IMR-90 (cell line): ENCODE measurements at regions not wholly inside any gene's neighbourhood (a gene's known extent, or its start where the extent isn't known, plus 50 kb on each side); places are given as distances from the start of the nearest gene placed in this dataset.

Source experiments
- ATAC-seq: fragments of 200-7000 bp; cut with Tn5 transposase; 2 replicates; pipeline ENCODE4 v1.9.1; 2020; ENCODE audit warnings: low read depth, mild to moderate bottlenecking, moderate library complexity
- BruUV-seq: library from RNA; stranded (reverse); fragments of 400-500 nt; replicated peaks from 2 replicates; lab custom pipeline; 2021; lab: Mats Ljungman, UMichigan
- CTCF ChIA-PET: fragments of 300-600 bp; formaldehyde crosslinking; extraction: SDS; loops from one replicate; lab custom pipeline; 2021; ENCODE audit warnings: antibody characterized with exemption; lab: Yijun Ruan, JAX
- POLR2A ChIA-PET: fragments of 300-600 bp; sonication (Branson Sonifier 250); formaldehyde crosslinking; loops from one replicate; lab custom pipeline; 2022; ENCODE audit warnings: antibody characterized with exemption; ENCODE audit not compliant: unreplicated experiment; lab: Charles Lee
- DNase-seq: peaks from one replicate; pipeline ENCODE4 v3.0.0; 2013
- H2AFZ ChIP-seq: replicated peaks from 2 replicates; pipeline ENCODE3; 2013; ENCODE audit warnings: low read length, mild to moderate bottlenecking; ENCODE audit not compliant: poor library complexity
- H2AK5ac ChIP-seq: 2 replicates; pipeline ENCODE4 v1.6.1; 2013; ENCODE audit warnings: low read depth, low read length, inconsistent platforms
- H2AK9ac ChIP-seq: replicated peaks from 2 replicates; pipeline ENCODE3; 2013; ENCODE audit warnings: mild to moderate bottlenecking, low read depth, low read length, moderate library complexity; ENCODE audit not compliant: poor library complexity
- H2BK120ac ChIP-seq: 2 replicates; pipeline ENCODE4 v1.6.1; 2013; ENCODE audit warnings: low read depth, low read length, inconsistent platforms
- H2BK15ac ChIP-seq: 3 replicates; pipeline ENCODE4 v1.6.1; 2013; ENCODE audit warnings: low read depth, low read length, inconsistent platforms
- H2BK20ac ChIP-seq: 2 replicates; pipeline ENCODE4 v1.6.1; 2013; ENCODE audit warnings: low read depth, mild to moderate bottlenecking, inconsistent platforms, low read length, moderate library complexity
- H2BK5ac ChIP-seq: 2 replicates; pipeline ENCODE4 v1.6.1; 2013; ENCODE audit warnings: mild to moderate bottlenecking, low read depth, low read length, inconsistent platforms; ENCODE audit not compliant: poor library complexity, severe bottlenecking
- H3K14ac ChIP-seq: replicated peaks from 2 replicates; pipeline ENCODE4 v1.6.1; 2013; ENCODE audit warnings: low read depth, low read length, inconsistent platforms
- H3K18ac ChIP-seq: 2 replicates; pipeline ENCODE4 v1.6.1; 2013; ENCODE audit warnings: low read depth, low read length, control low read depth
- H3K23ac ChIP-seq: 2 replicates; pipeline ENCODE4 v1.6.1; 2013; ENCODE audit warnings: low read depth, low read length, inconsistent platforms
- H3K27ac ChIP-seq: 2 replicates; pipeline ENCODE4 v1.5.1; 2013; ENCODE audit warnings: mild to moderate bottlenecking, control low read depth, low read length; ENCODE audit not compliant: insufficient read depth
- H3K27me3 ChIP-seq: 2 replicates; pipeline ENCODE4 v1.6.1; 2013; ENCODE audit warnings: low read length; ENCODE audit not compliant: control insufficient read depth, insufficient read depth
- H3K36me3 ChIP-seq: 2 replicates; pipeline ENCODE4 v1.6.1; 2013; ENCODE audit warnings: low read length, mixed read lengths; ENCODE audit not compliant: control insufficient read depth, insufficient read depth
- H3K4ac ChIP-seq: 2 replicates; pipeline ENCODE4 v1.6.1; 2013; ENCODE audit warnings: low read depth, low read length, inconsistent platforms
- H3K4me1 ChIP-seq: 2 replicates; pipeline ENCODE4 v1.6.1; 2013; ENCODE audit warnings: low read length, mixed read lengths; ENCODE audit not compliant: control insufficient read depth, insufficient read depth
- H3K4me2 ChIP-seq: 2 replicates; pipeline ENCODE4 v1.6.1; 2013; ENCODE audit warnings: low read depth, mild to moderate bottlenecking, control low read depth, low read length, moderate library complexity
- H3K4me3 ChIP-seq: 2 replicates; pipeline ENCODE4 v1.5.1; 2013; ENCODE audit warnings: low read depth, mild to moderate bottlenecking, control low read depth, low read length, moderate library complexity; ENCODE audit not compliant: insufficient read depth
- H3K56ac ChIP-seq: 2 replicates; pipeline ENCODE4 v1.6.1; 2013; ENCODE audit warnings: low read length, inconsistent platforms; ENCODE audit not compliant: insufficient read depth; ENCODE audit errors: extremely low read depth
- H3K79me1 ChIP-seq, 2 experiments: 2 replicates each; pipeline ENCODE4 v1.6.1; 2013; ENCODE audit warnings: low read length in 2 of 2, inconsistent platforms in 1 of 2, low read depth in 1 of 2
- H3K9ac ChIP-seq: 2 replicates; pipeline ENCODE4 v1.6.1; 2013; ENCODE audit warnings: low read depth, low read length, control low read depth
- H3K9me1 ChIP-seq: 2 replicates; pipeline ENCODE4 v1.6.1; 2013; ENCODE audit warnings: low read length, inconsistent platforms; ENCODE audit not compliant: insufficient read depth
- H3K9me3 ChIP-seq: 2 replicates; pipeline ENCODE4 v1.6.1; 2013; ENCODE audit warnings: low read length; ENCODE audit not compliant: control insufficient read depth, insufficient read depth
- H4K20me1 ChIP-seq: 2 replicates; pipeline ENCODE4 v1.6.1; 2013; ENCODE audit warnings: low read length, inconsistent platforms; ENCODE audit not compliant: insufficient read depth
- H4K5ac ChIP-seq: 2 replicates; pipeline ENCODE4 v1.6.1; 2013; ENCODE audit warnings: mild to moderate bottlenecking, low read depth, low read length, control low read depth
- H4K8ac ChIP-seq, 2 experiments: 2 replicates each; pipeline ENCODE4 v1.6.1; 2013; ENCODE audit warnings: low read depth in 2 of 2, low read length in 2 of 2, control low read depth in 1 of 2, inconsistent platforms in 1 of 2
- H4K91ac ChIP-seq: 2 replicates; pipeline ENCODE4 v1.6.1; 2013; ENCODE audit warnings: low read depth, low read length, inconsistent platforms; ENCODE audit not compliant: insufficient read depth
- BHLHE40 ChIP-seq: fragments of 150-350 bp; IDR thresholded peaks from 2 replicates; pipeline ENCODE4 v1.6.1; 2016; ENCODE audit warnings: mild to moderate bottlenecking, low read depth, low read length
- CEBPB ChIP-seq: IDR thresholded peaks from 2 replicates; pipeline ENCODE4 v1.6.1; 2012; ENCODE audit warnings: low read depth, low read length, improper control_type of control experiment
- CHD1 ChIP-seq: IDR thresholded peaks from 2 replicates; pipeline ENCODE4 v1.6.1; 2012; ENCODE audit warnings: low read depth, low read length, improper control_type of control experiment
- FOS ChIP-seq: fragments of 150-350 bp; IDR thresholded peaks from 2 replicates; pipeline ENCODE4 v1.6.1; 2016; ENCODE audit warnings: low read depth, low read length
- MAFK ChIP-seq: IDR thresholded peaks from 2 replicates; pipeline ENCODE4 v1.6.1; 2012; ENCODE audit warnings: low read depth, low read length, improper control_type of control experiment
- MAZ ChIP-seq: IDR thresholded peaks from 2 replicates; pipeline ENCODE4 v1.6.1; 2012; ENCODE audit warnings: low read depth, mild to moderate bottlenecking, low read length, improper control_type of control experiment, moderate library complexity, borderline replicate concordance
- MXI1 ChIP-seq: IDR thresholded peaks from 2 replicates; pipeline ENCODE4 v1.6.1; 2012; ENCODE audit warnings: low read depth, mild to moderate bottlenecking, low read length, moderate library complexity, borderline replicate concordance
- NFE2L2 ChIP-seq: fragments of 150-350 bp; IDR thresholded peaks from 2 replicates; pipeline ENCODE4 v1.6.1; 2016; ENCODE audit warnings: low read depth, mild to moderate bottlenecking, low read length
- POLR2A ChIP-seq: IDR thresholded peaks from 2 replicates; pipeline ENCODE4 v1.6.1; 2012; ENCODE audit warnings: mild to moderate bottlenecking, low read depth, low read length
- RAD21 ChIP-seq: IDR thresholded peaks from 2 replicates; pipeline ENCODE4 v1.6.1; 2012; ENCODE audit warnings: low read length, improper control_type of control experiment
- RCOR1 ChIP-seq: IDR thresholded peaks from 2 replicates; pipeline ENCODE4 v1.6.1; 2012; ENCODE audit warnings: mild to moderate bottlenecking, low read length, improper control_type of control experiment; ENCODE audit not compliant: insufficient replicate concordance
- RFX5 ChIP-seq: IDR thresholded peaks from 2 replicates; pipeline ENCODE4 v1.8.0; 2012; ENCODE audit warnings: low read depth, mild to moderate bottlenecking, low read length, moderate library complexity
- SMC3 ChIP-seq: fragments of 150-350 bp; IDR thresholded peaks from 2 replicates; pipeline ENCODE4 v1.6.1; 2016; ENCODE audit warnings: low read depth, mild to moderate bottlenecking, antibody characterized with exemption, low read length, moderate library complexity
- WGBS, 2 experiments: methylation state at CpG; one replicate each; pipeline versions ENCODE4 v1.1.5 to v1.1.7; 2013; ENCODE audit warnings: missing lambda C conversion rate in 2 of 2; ENCODE audit not compliant: insufficient read length in 1 of 2; ENCODE audit errors: extremely low coverage in 2 of 2; 5-methylcytosine and 5-hydroxymethylcytosine counted together
- dilution Hi-C: fragments of 300-500 bp; cut with HindIII; formaldehyde crosslinking; loops from one replicate; pipeline ENCODE4 v1.14.3; 2018; ENCODE audit warnings: low sequenced_read_pairs; ENCODE audit not compliant: unreplicated experiment
- in situ Hi-C: fragments of 300-500 bp; cut with MboI; formaldehyde crosslinking; loops from 3 replicates; pipeline ENCODE4 v1.14.3; 2019; ENCODE audit warnings: low sequenced_read_pairs, inconsistent platforms, mixed read lengths
- intact Hi-C: fragments of 100-400 bp; cut with micrococcal nuclease; formaldehyde crosslinking; loops from 2 replicates; pipeline ENCODE4 v1.10.0; 2022
- TF ChIP-seq, protein P1 (sequence below): fragments of 150-350 bp; IDR thresholded peaks from 2 replicates; pipeline ENCODE4 v1.6.1; 2017; ENCODE audit warnings: mild to moderate bottlenecking, antibody characterized with exemption, low read length, low read depth
- TF ChIP-seq, protein P2 (sequence below): fragments of 150-350 bp; IDR thresholded peaks from 2 replicates; pipeline ENCODE4 v1.6.1; 2016; ENCODE audit warnings: low read depth, mild to moderate bottlenecking, low read length, moderate library complexity, borderline replicate concordance
- TF ChIP-seq, protein P3 (sequence below): conservative IDR thresholded peaks from 2 replicates; pipeline ENCODE4 v1.5.1; 2012; ENCODE audit warnings: mild to moderate bottlenecking, low read depth, low read length, improper control_type of control experiment

DNA sequence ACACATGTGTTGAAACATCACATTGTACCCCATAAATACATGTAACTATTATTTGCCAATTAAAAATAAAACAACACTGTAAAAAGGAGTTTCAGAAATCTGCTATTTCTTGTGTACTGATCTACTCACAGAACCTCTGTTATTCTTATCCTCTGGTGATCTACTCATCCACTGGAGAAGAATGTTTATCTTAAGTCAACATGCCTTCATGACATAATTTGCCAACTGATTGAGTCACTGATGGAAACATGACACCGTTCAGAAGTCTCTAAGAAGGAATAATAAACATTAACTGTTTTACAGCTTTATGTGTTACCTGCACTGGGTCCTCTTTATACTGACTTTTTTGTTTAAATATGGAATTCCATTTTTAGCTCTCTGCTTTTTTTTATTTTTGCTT, 555.2 kb downstream of the DCDC2C start:
- Histone ChIP-seq H2BK5ac (no peak overlapping the region), H2AK9ac (no peak overlapping the region), H3K4me2 (no peak overlapping the region), H3K9me1 (no peaks in the 10 kb centered on the region), H2AK5ac (no peak overlapping the region), H3K27me3 (no peaks in the 10 kb centered on the region), H3K23ac (no peak overlapping the region), H4K8ac (no peak overlapping the region), H3K18ac (no peak overlapping the region), H2BK120ac (no peak overlapping the region), H4K20me1 (no peaks in the 10 kb centered on the region), H2AFZ (no peak overlapping the region), H3K27ac (no peak overlapping the region), H3K4me3 (no peak overlapping the region), H3K4me1 (no peaks in the 10 kb centered on the region), H4K91ac (no peak overlapping the region), H3K56ac (no peak overlapping the region), H3K36me3 (no peaks in the 10 kb centered on the region), H3K9ac (no peak overlapping the region), H3K79me1 (no peaks in the 10 kb centered on the region), H3K9me3 (peaks cover 15% of the 10 kb centered on the region), H3K4ac (no peak overlapping the region), H2BK15ac (no peak overlapping the region), H3K14ac (no peak overlapping the region), H4K5ac (no peak overlapping the region), H2BK20ac (no peak overlapping the region)
- no peak for ATAC-seq
- no TSS peak for BruUV-seq
- intact Hi-C loops (no loop called here), dilution Hi-C loops (no loop called here), in situ Hi-C loops (no loop called here)
- POLR2A ChIA-PET, result no interaction called here
- no CpG with 5 or more reads among the region's 1 CpG for WGBS, 2 experiments
- no peak for TF ChIP-seq BHLHE40
- TF ChIP-seq, protein P1, sequence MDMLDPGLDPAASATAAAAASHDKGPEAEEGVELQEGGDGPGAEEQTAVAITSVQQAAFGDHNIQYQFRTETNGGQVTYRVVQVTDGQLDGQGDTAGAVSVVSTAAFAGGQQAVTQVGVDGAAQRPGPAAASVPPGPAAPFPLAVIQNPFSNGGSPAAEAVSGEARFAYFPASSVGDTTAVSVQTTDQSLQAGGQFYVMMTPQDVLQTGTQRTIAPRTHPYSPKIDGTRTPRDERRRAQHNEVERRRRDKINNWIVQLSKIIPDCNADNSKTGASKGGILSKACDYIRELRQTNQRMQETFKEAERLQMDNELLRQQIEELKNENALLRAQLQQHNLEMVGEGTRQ, result no peak
- no peak for TF ChIP-seq POLR2A
- no peak for TF ChIP-seq RAD21
- no peak for TF ChIP-seq NFE2L2
- no peak for TF ChIP-seq MAZ
- TF ChIP-seq, protein P2, sequence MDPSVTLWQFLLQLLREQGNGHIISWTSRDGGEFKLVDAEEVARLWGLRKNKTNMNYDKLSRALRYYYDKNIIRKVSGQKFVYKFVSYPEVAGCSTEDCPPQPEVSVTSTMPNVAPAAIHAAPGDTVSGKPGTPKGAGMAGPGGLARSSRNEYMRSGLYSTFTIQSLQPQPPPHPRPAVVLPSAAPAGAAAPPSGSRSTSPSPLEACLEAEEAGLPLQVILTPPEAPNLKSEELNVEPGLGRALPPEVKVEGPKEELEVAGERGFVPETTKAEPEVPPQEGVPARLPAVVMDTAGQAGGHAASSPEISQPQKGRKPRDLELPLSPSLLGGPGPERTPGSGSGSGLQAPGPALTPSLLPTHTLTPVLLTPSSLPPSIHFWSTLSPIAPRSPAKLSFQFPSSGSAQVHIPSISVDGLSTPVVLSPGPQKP, result no peak
- TF ChIP-seq, protein P3, sequence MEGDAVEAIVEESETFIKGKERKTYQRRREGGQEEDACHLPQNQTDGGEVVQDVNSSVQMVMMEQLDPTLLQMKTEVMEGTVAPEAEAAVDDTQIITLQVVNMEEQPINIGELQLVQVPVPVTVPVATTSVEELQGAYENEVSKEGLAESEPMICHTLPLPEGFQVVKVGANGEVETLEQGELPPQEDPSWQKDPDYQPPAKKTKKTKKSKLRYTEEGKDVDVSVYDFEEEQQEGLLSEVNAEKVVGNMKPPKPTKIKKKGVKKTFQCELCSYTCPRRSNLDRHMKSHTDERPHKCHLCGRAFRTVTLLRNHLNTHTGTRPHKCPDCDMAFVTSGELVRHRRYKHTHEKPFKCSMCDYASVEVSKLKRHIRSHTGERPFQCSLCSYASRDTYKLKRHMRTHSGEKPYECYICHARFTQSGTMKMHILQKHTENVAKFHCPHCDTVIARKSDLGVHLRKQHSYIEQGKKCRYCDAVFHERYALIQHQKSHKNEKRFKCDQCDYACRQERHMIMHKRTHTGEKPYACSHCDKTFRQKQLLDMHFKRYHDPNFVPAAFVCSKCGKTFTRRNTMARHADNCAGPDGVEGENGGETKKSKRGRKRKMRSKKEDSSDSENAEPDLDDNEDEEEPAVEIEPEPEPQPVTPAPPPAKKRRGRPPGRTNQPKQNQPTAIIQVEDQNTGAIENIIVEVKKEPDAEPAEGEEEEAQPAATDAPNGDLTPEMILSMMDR, result no peak
- no peak for TF ChIP-seq CEBPB
- no peak for TF ChIP-seq MAFK
- no peak for TF ChIP-seq RFX5
- TF ChIP-seq SMC3, result no peak
- TF ChIP-seq MXI1, result no peak
- no peak for TF ChIP-seq CHD1
- no peak for TF ChIP-seq FOS
- no peak for TF ChIP-seq RCOR1
- no peak for DNase-seq
- CTCF ChIA-PET, result no interaction called here
